WI38 (cell line): ENCODE measurements at regions not wholly inside any gene's neighbourhood (a gene's known extent, or its start where the extent isn't known, plus 50 kb on each side); places are given as distances from the start of the nearest gene placed in this dataset.

Experiments used
- H3K4me3 ChIP-seq: 2 replicates; pipeline ENCODE4 v1.5.1; 2011; ENCODE audit warnings: low read depth, mild to moderate bottlenecking, control low read depth, low read length
- CTCF ChIP-seq: IDR thresholded peaks from 2 replicates; pipeline ENCODE4 v1.5.1; 2012; ENCODE audit warnings: low read depth, mild to moderate bottlenecking, control low read depth, low read length

GRCh38 chr13:106357198-106357597 is 178.3 kb downstream of the EFNB2 start:
- TF ChIP-seq CTCF = no peak
- no peak overlapping the region for H3K4me3 ChIP-seq

- no peak overlapping the region for H3K4me3 ChIP-seq
- no peak for TF ChIP-seq CTCF
Measured at GRCh38 chr13:106355866-106356265, 179.6 kb downstream of the EFNB2 start.

GRCh38 chr13:106354961-106355360 is 180.5 kb downstream of the EFNB2 start:
- no peak overlapping the region for H3K4me3 ChIP-seq
- no peak for TF ChIP-seq CTCF

GRCh38 chr13:106352850-106353249 is 182.6 kb downstream of the EFNB2 start:
- TF ChIP-seq CTCF = no peak
- no peak overlapping the region for H3K4me3 ChIP-seq

GRCh38 chr13:106351251-106351650 is 184.2 kb downstream of the EFNB2 start:
- TF ChIP-seq CTCF = no peak

GRCh38 chr13:106350208-106350607 is 185.3 kb downstream of the EFNB2 start:
- no peak overlapping the region for H3K4me3 ChIP-seq
- no peak for TF ChIP-seq CTCF

More at GRCh38 chr13:106351251-106351650, 184.2 kb downstream of the EFNB2 start:
- no peak overlapping the region for H3K4me3 ChIP-seq

- TF ChIP-seq CTCF = no peak
- H3K4me3 ChIP-seq = peak overlapping the region; percentile 47
Measured at GRCh38 chr13:106349080-106349931, 186.2 kb downstream of the EFNB2 start.
